DND-41 (cell line): ENCODE measurements at regions not wholly inside any gene's neighbourhood (a gene's known extent, or its start where the extent isn't known, plus 50 kb on each side); places are given as distances from the start of the nearest gene placed in this dataset.

ENCODE experiments used
- CTCF ChIP-seq: IDR thresholded peaks from 2 replicates; pipeline ENCODE4 v1.5.1; 2012; ENCODE audit warnings: borderline replicate concordance, low read length, moderate library complexity, mild to moderate bottlenecking; ENCODE audit not compliant: poor library complexity, severe bottlenecking; ENCODE audit errors: extremely low read depth
- EZH2 ChIP-seq: IDR thresholded peaks from 3 replicates; pipeline ENCODE4 v1.6.1; 2012; ENCODE audit warnings: borderline replicate concordance, low read depth, mild to moderate bottlenecking, moderate library complexity, low read length, inconsistent platforms; ENCODE audit not compliant: severe bottlenecking

GRCh38 chr19:30887042-30887441 is 462.2 kb downstream of the TSHZ3 start:
- TF ChIP-seq CTCF: no peak
- no peak for TF ChIP-seq EZH2
